ENCODE measurements at regions not wholly inside any gene's neighbourhood (a gene's known extent, or its start where the extent isn't known, plus 50 kb on each side); places are given as distances from the start of the nearest gene placed in this dataset.

DNA sequence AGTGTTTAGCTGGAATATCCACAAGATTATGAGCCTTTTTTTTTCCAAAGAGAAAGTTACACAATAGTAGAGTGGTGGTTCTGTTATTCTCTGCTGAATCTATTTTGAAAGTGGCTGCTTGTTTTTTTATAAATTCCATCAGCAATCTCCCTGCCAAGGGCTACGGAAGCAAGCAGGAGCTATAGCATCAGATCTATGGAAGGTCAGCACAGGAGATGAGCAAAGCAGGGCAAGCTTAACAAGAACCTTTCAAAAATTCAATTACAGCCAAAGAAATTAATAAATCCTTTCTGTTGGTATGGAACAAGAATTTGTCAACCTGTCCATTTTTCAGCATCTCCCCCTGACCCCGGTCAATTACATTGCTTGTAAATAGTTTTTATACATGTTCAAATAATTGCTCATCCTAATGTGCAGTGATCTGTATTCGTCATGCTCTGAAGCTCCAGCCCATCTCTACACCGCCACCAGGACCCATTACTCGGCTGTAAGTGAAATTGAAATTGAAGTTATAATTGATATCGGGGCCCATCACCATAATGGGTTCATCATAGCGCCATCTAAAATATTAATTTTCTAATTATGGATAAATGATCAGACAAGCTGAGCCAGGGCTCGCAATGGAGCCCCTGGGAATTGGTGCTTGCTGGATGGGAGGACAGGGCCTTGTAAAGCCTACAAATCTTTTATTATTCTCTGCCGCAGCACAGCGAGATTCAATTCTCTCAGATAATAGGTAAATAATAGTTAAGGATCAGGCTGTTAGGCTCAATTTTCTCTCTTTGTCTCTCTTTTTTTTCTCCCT is 215.1 kb downstream of the ATG4C start:
- TF ChIP-seq RBFOX2 (IDR thresholded peaks at IDR 0.05; ENCODE audit: low read depth, low read length) = no peak
- TF ChIP-seq FOXJ2 (tag; IDR thresholded peaks at IDR 0.05) = no peak
- TF ChIP-seq WHSC1 (IDR thresholded peaks at IDR 0.05; ENCODE audit: low read length) = no peak
- no peak for TF ChIP-seq BRD9 (IDR thresholded peaks at IDR 0.05; ENCODE audit: low read depth, partially characterized antibody)
- no peak for TF ChIP-seq RBM15 (IDR thresholded peaks at IDR 0.05; ENCODE audit: insufficient read depth, low read length)
- no peak for TF ChIP-seq NFXL1 (CRISPR knock-in tag; IDR thresholded peaks at IDR 0.05)
- TF ChIP-seq, protein P1, sequence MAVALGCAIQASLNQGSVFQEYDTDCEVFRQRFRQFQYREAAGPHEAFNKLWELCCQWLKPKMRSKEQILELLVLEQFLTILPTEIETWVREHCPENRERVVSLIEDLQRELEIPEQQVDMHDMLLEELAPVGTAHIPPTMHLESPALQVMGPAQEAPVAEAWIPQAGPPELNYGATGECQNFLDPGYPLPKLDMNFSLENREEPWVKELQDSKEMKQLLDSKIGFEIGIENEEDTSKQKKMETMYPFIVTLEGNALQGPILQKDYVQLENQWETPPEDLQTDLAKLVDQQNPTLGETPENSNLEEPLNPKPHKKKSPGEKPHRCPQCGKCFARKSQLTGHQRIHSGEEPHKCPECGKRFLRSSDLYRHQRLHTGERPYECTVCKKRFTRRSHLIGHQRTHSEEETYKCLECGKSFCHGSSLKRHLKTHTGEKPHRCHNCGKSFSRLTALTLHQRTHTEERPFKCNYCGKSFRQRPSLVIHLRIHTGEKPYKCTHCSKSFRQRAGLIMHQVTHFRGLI (CRISPR knock-in tag; IDR thresholded peaks at IDR 0.05) = no peak
- TF ChIP-seq RFX7 (CRISPR knock-in tag; IDR thresholded peaks at IDR 0.05) = no peak
- TF ChIP-seq CXXC5 (CRISPR knock-in tag; IDR thresholded peaks at IDR 0.05) = no peak
- TF ChIP-seq TRIM28 (IDR thresholded peaks at IDR 0.05) = no peak
- no peaks in the 10 kb centered on the region for H3K36me3 ChIP-seq (ENCODE audit: control insufficient read depth, insufficient read depth, low read length)
- FAIRE-seq (no peak), DNase-seq (ENCODE audit: extremely low read depth in 1 of 4, low spot score in 3 of 4) (no peak), ATAC-seq (no peak)
- under 1% methylated on average over 10 of the region's 10 CpGs for WGBS (ENCODE audit: insufficient coverage, low coverage, missing lambda C conversion rate)
- H3K4me3 ChIP-seq = no peak overlapping the region
- H3K27me3 ChIP-seq (ENCODE audit: control insufficient read depth in 2 of 2, insufficient read depth in 2 of 2, low read length in 2 of 2) = peaks cover 12 to 36% of the 10 kb centered on the region in 2 experiments
- no peaks in the 10 kb centered on the region for H3K9me1 ChIP-seq (ENCODE audit: control insufficient read depth, insufficient read depth, low read length)
- H3K79me2 ChIP-seq (ENCODE audit: control insufficient read depth, insufficient read depth, low read length) = no peaks in the 10 kb centered on the region
- H3K9me3 ChIP-seq (replicated peaks; ENCODE audit: control insufficient read depth, insufficient read depth, low read depth, low read length) = no peaks in the 10 kb centered on the region
- ChIA-PET CTCF (ENCODE audit: low intra/inter-chr PET ratio) (no interaction called here), POLR2A (no interaction called here)
- in situ Hi-C loops (cut with MboI) = no loop called here
- H2AFZ ChIP-seq (ENCODE audit: low read depth, low read length) = no peak overlapping the region
- H3K9ac ChIP-seq (ENCODE audit: insufficient read depth in 1 of 2, low read depth in 2 of 2, low read length in 2 of 2) = no peak overlapping the region
- no peaks in the 10 kb centered on the region for H3K4me1 ChIP-seq (replicated peaks in 1 of 2; ENCODE audit: control insufficient read depth in 2 of 2, insufficient read depth in 2 of 2, low read length in 2 of 2)
- no TSS peak for BruUV-seq (replicated peaks)
- no peak overlapping the region for H3K27ac ChIP-seq (ENCODE audit: extremely low read depth, low read depth, low read length)
- H4K20me1 ChIP-seq (replicated peaks; ENCODE audit: control insufficient read depth, insufficient read depth, low read length) = no peaks in the 10 kb centered on the region
- no peak overlapping the region for H3K4me2 ChIP-seq (ENCODE audit: insufficient read depth, low read length)
- intact Hi-C loops (cut with micrococcal nuclease) = no loop called here

All from K562 (cell line).